Fibroblast of the aortic adventitia (primary cell): ENCODE measurements at regions not wholly inside any gene's neighbourhood (a gene's known extent, or its start where the extent isn't known, plus 50 kb on each side); places are given as distances from the start of the nearest gene placed in this dataset.
A peak's percentile ranks its signal among the peaks of the same experiment; 100 is the strongest.

Experiments
- DNase-seq: peaks from one replicate; pipeline ENCODE4 v3.0.0-alpha.2; 2010; ENCODE audit warnings: low read depth
- H3K4me3 ChIP-seq: 2 replicates; pipeline ENCODE4 v1.5.1; 2011; ENCODE audit warnings: low read depth, mild to moderate bottlenecking, control low read depth, low read length, moderate library complexity
- TF ChIP-seq, protein P1 (sequence below): IDR thresholded peaks from 2 replicates; pipeline ENCODE4 v1.5.1; 2011; ENCODE audit warnings: mild to moderate bottlenecking, low read length, control low read depth, inconsistent platforms; ENCODE audit not compliant: insufficient read depth

GRCh38 chr18:70423988-70424387, 135.1 kb downstream of the SOCS6 start:
- TF ChIP-seq, protein P1, sequence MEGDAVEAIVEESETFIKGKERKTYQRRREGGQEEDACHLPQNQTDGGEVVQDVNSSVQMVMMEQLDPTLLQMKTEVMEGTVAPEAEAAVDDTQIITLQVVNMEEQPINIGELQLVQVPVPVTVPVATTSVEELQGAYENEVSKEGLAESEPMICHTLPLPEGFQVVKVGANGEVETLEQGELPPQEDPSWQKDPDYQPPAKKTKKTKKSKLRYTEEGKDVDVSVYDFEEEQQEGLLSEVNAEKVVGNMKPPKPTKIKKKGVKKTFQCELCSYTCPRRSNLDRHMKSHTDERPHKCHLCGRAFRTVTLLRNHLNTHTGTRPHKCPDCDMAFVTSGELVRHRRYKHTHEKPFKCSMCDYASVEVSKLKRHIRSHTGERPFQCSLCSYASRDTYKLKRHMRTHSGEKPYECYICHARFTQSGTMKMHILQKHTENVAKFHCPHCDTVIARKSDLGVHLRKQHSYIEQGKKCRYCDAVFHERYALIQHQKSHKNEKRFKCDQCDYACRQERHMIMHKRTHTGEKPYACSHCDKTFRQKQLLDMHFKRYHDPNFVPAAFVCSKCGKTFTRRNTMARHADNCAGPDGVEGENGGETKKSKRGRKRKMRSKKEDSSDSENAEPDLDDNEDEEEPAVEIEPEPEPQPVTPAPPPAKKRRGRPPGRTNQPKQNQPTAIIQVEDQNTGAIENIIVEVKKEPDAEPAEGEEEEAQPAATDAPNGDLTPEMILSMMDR = no peak
- no peak overlapping the region for H3K4me3 ChIP-seq
- peak; percentile 76 for DNase-seq

DNA sequence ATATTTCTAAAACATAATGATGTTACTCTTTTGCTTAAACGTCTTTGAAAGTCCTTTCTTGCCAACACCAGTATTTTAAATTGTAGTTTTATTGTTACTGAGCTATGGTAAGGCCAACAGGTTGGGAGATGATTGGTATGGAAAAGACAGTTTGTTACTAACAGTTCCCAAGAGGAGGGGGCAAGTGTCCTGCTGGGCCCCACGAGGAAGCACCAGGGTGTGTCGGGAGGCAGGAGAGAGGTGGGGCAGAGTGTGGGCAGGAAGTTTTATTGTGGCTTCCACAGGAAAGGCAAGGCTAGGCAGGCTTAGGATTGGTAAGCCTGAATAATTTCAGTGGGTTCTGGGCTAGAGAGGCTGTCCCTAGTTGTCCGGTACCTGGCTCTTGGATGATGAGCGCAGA, 134.3 kb downstream of the SOCS6 start:
- TF ChIP-seq, protein P1 = no peak
- H3K4me3 ChIP-seq = no peak overlapping the region
- DNase-seq = no peak

DNA sequence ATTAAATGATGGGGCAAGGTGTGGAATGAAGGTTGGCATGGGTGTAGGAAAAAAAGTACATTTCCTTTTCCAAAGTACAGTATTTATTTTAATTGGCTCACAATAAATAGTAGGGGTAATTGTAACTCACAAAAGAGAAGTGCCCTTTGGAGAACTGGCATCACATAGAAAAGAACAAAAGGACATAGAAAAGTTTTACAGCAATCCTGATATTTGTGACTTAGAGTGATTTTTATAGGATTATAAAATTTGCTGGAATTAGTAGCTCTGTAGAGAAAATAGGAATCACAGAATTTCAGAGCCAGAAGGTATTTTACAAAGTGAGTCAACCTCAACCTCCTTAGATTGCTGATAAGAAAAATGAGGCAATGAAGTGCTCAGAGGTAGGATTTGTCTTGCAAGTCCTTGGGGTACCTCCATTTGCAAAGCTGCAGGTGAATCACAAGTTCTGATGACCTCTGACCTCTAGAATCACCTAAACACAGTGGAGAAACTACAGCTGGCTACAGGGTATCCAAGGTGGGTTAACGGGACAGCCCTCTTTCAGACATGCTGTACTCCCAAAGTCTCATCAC, 133.6 kb downstream of the SOCS6 start:
- H3K4me3 ChIP-seq = no peak overlapping the region
- TF ChIP-seq, protein P1 = no peak
- DNase-seq = no peak

GRCh38 chr18:70421471-70422390, 132.9 kb downstream of the SOCS6 start:
- TF ChIP-seq, protein P1 = no peak
- peak; percentile 98 for DNase-seq
- H3K4me3 ChIP-seq = no peak overlapping the region

GRCh38 chr18:70420146-70420898, 131.5 kb downstream of the SOCS6 start:
- TF ChIP-seq, protein P1 = no peak
- H3K4me3 ChIP-seq = no peak overlapping the region
- DNase-seq = peak; percentile 87

- no peak overlapping the region for H3K4me3 ChIP-seq
- peak; percentile 88 for DNase-seq
Measured at GRCh38 chr18:70419526-70419925, 130.7 kb downstream of the SOCS6 start.

More at GRCh38 chr18:70419526-70419925, 130.7 kb downstream of the SOCS6 start:
- TF ChIP-seq, protein P1 = no peak
